GM21528 (cell line): ENCODE measurements at regions not wholly inside any gene's neighbourhood (a gene's known extent, or its start where the extent isn't known, plus 50 kb on each side); places are given as distances from the start of the nearest gene placed in this dataset.

ENCODE experiments used
- ATAC-seq: cut with Tn5 transposase; IDR thresholded peaks from one replicate; pipeline ENCODE4 v1.9.1; 2021; ENCODE audit warnings: mild to moderate bottlenecking, moderate library complexity; ENCODE audit not compliant: unreplicated experiment, low FRiP score

GRCh38 chr10:125227546-125227945 is 67.2 kb upstream of the CTBP2 start:
- no peak for ATAC-seq

- no peak for ATAC-seq
These were observed 66.5 kb upstream of the CTBP2 start for GRCh38 chr10:125226823-125227222.

GRCh38 chr10:125226005-125226404 is 65.6 kb upstream of the CTBP2 start:
- no peak for ATAC-seq

- ATAC-seq, result no peak
These were observed 64.7 kb upstream of the CTBP2 start for GRCh38 chr10:125225051-125225450.

- ATAC-seq, result no peak
These were observed 62.3 kb upstream of the CTBP2 start for GRCh38 chr10:125222515-125223308.

- ATAC-seq, result no peak
These were observed 61.4 kb upstream of the CTBP2 start for GRCh38 chr10:125221716-125222115.

- no peak for ATAC-seq
These were observed 59.4 kb upstream of the CTBP2 start for GRCh38 chr10:125219776-125220175.

GRCh38 chr10:125218967-125219366 is 58.6 kb upstream of the CTBP2 start:
- no peak for ATAC-seq

- ATAC-seq, result no peak
These were observed 57.8 kb upstream of the CTBP2 start for GRCh38 chr10:125217990-125218675.

- ATAC-seq, result no peak
These were observed 56.5 kb upstream of the CTBP2 start for GRCh38 chr10:125216861-125217260.

- no peak for ATAC-seq
These were observed 55.9 kb upstream of the CTBP2 start for GRCh38 chr10:125216309-125216708.

GRCh38 chr10:125214283-125214570 is 53.9 kb upstream of the CTBP2 start:
- ATAC-seq, result no peak

GRCh38 chr10:125213541-125214282 is 53.3 kb upstream of the CTBP2 start:
- ATAC-seq, result no peak

- no peak for ATAC-seq
These were observed 51.9 kb upstream of the CTBP2 start for GRCh38 chr10:125212150-125212809.
